ENCODE measurements at regions not wholly inside any gene's neighbourhood (a gene's known extent, or its start where the extent isn't known, plus 50 kb on each side); places are given as distances from the start of the nearest gene placed in this dataset.
A peak's percentile ranks its signal among the peaks of the same experiment; 100 is the strongest.

- Histone ChIP-seq H3K4me1 (ENCODE audit: control insufficient read depth, insufficient read depth, low read length, poor library complexity, severe bottlenecking) (peaks cover 2% of the 10 kb centered on the region), H3K27ac (ENCODE audit: low read depth, low read length, severe bottlenecking) (no peak overlapping the region), H3K4me3 (ENCODE audit: extremely low read depth, insufficient read depth, low read length, poor library complexity, severe bottlenecking) (no peak overlapping the region), H3K9me3 (ENCODE audit: control insufficient read depth, low read length) (no peaks in the 10 kb centered on the region), H3K36me3 (ENCODE audit: control insufficient read depth, insufficient read depth, low read length) (no peaks in the 10 kb centered on the region)
- 100% methylated on average over 2 of the region's 5 CpGs for WGBS, 2 experiments (ENCODE audit: insufficient coverage in 2 of 2)
Measured at GRCh38 chr2:207290833-207291624, 125.3 kb upstream of the KLF7 start.

GRCh38 chr2:207291625-207292252, 126.0 kb upstream of the KLF7 start:
- H3K27ac ChIP-seq (ENCODE audit: low read depth, low read length, severe bottlenecking) = no peak overlapping the region
- WGBS, 2 experiments (ENCODE audit: insufficient coverage in 2 of 2) = 60 to 89% methylated on average over 1 to 2 of the region's 5 CpGs
- H3K4me3 ChIP-seq (ENCODE audit: extremely low read depth, insufficient read depth, low read length, poor library complexity, severe bottlenecking) = no peak overlapping the region
- no peaks in the 10 kb centered on the region for H3K9me3 ChIP-seq (ENCODE audit: control insufficient read depth, low read length)
- no peaks in the 10 kb centered on the region for H3K36me3 ChIP-seq (ENCODE audit: control insufficient read depth, insufficient read depth, low read length)
- H3K4me1 ChIP-seq (ENCODE audit: control insufficient read depth, insufficient read depth, low read length, poor library complexity, severe bottlenecking) = peaks cover 9% of the 10 kb centered on the region

GRCh38 chr2:207296265-207296948, 130.7 kb upstream of the KLF7 start:
- WGBS, 2 experiments (ENCODE audit: insufficient coverage in 2 of 2) = 58 to 85% methylated on average over 2 of the region's 3 CpGs
- Histone ChIP-seq H3K4me1 (ENCODE audit: control insufficient read depth, insufficient read depth, low read length, poor library complexity, severe bottlenecking) (peaks cover 12% of the 10 kb centered on the region), H3K27ac (ENCODE audit: low read depth, low read length, severe bottlenecking) (peak overlapping the region; percentile 54), H3K4me3 (ENCODE audit: extremely low read depth, insufficient read depth, low read length, poor library complexity, severe bottlenecking) (no peak overlapping the region), H3K36me3 (ENCODE audit: control insufficient read depth, insufficient read depth, low read length) (no peaks in the 10 kb centered on the region), H3K9me3 (ENCODE audit: control insufficient read depth, low read length) (no peaks in the 10 kb centered on the region)

GRCh38 chr2:207300817-207301216, 135.1 kb upstream of the KLF7 start:
- no peaks in the 10 kb centered on the region for H3K9me3 ChIP-seq (ENCODE audit: control insufficient read depth, low read length)
- no peak overlapping the region for H3K4me3 ChIP-seq (ENCODE audit: extremely low read depth, insufficient read depth, low read length, poor library complexity, severe bottlenecking)
- no peaks in the 10 kb centered on the region for H3K36me3 ChIP-seq (ENCODE audit: control insufficient read depth, insufficient read depth, low read length)
- peaks cover 12% of the 10 kb centered on the region for H3K4me1 ChIP-seq (ENCODE audit: control insufficient read depth, insufficient read depth, low read length, poor library complexity, severe bottlenecking)
- no CpG with 5 or more reads among the region's 1 CpG for WGBS, 2 experiments (ENCODE audit: insufficient coverage in 2 of 2)
- no peak overlapping the region for H3K27ac ChIP-seq (ENCODE audit: low read depth, low read length, severe bottlenecking)

GRCh38 chr2:207304761-207305160, 139.0 kb upstream of the KLF7 start:
- Histone ChIP-seq H3K27ac (ENCODE audit: low read depth, low read length, severe bottlenecking) (no peak overlapping the region), H3K4me3 (ENCODE audit: extremely low read depth, insufficient read depth, low read length, poor library complexity, severe bottlenecking) (no peak overlapping the region), H3K36me3 (ENCODE audit: control insufficient read depth, insufficient read depth, low read length) (no peaks in the 10 kb centered on the region), H3K4me1 (ENCODE audit: control insufficient read depth, insufficient read depth, low read length, poor library complexity, severe bottlenecking) (no peaks in the 10 kb centered on the region), H3K9me3 (ENCODE audit: control insufficient read depth, low read length) (no peaks in the 10 kb centered on the region)
- 86 to 93% methylated on average over 1 to 2 of the region's 5 CpGs for WGBS, 2 experiments (ENCODE audit: insufficient coverage in 2 of 2)

- H3K27ac ChIP-seq (ENCODE audit: low read depth, low read length, severe bottlenecking) = no peak overlapping the region
Measured at GRCh38 chr2:207308519-207309224, 142.9 kb upstream of the KLF7 start.

GRCh38 chr2:207311316-207312005, 145.7 kb upstream of the KLF7 start:
- Histone ChIP-seq H3K27ac (ENCODE audit: low read depth, low read length, severe bottlenecking) (peak overlapping the region; percentile 66), H3K4me1 (ENCODE audit: control insufficient read depth, insufficient read depth, low read length, poor library complexity, severe bottlenecking) (peaks cover 16% of the 10 kb centered on the region), H3K9me3 (ENCODE audit: control insufficient read depth, low read length) (no peaks in the 10 kb centered on the region), H3K36me3 (ENCODE audit: control insufficient read depth, insufficient read depth, low read length) (no peaks in the 10 kb centered on the region), H3K4me3 (ENCODE audit: extremely low read depth, insufficient read depth, low read length, poor library complexity, severe bottlenecking) (no peak overlapping the region)
- 72 to 100% methylated on average over 1 to 3 of the region's 4 CpGs for WGBS, 2 experiments (ENCODE audit: insufficient coverage in 2 of 2)

More at GRCh38 chr2:207308519-207309224, 142.9 kb upstream of the KLF7 start:
- H3K4me1 ChIP-seq (ENCODE audit: control insufficient read depth, insufficient read depth, low read length, poor library complexity, severe bottlenecking) = peaks cover 16% of the 10 kb centered on the region
- H3K9me3 ChIP-seq (ENCODE audit: control insufficient read depth, low read length) = no peaks in the 10 kb centered on the region
- no peak overlapping the region for H3K4me3 ChIP-seq (ENCODE audit: extremely low read depth, insufficient read depth, low read length, poor library complexity, severe bottlenecking)
- no peaks in the 10 kb centered on the region for H3K36me3 ChIP-seq (ENCODE audit: control insufficient read depth, insufficient read depth, low read length)
- WGBS, 2 experiments (ENCODE audit: insufficient coverage in 2 of 2) = 67% methylated on average over 1 of the region's 3 CpGs; no CpG with 5 or more reads in 1 of the 2 experiments

- Histone ChIP-seq H3K36me3 (ENCODE audit: control insufficient read depth, insufficient read depth, low read length) (no peaks in the 10 kb centered on the region), H3K4me3 (ENCODE audit: extremely low read depth, insufficient read depth, low read length, poor library complexity, severe bottlenecking) (no peak overlapping the region), H3K4me1 (ENCODE audit: control insufficient read depth, insufficient read depth, low read length, poor library complexity, severe bottlenecking) (peaks cover 16% of the 10 kb centered on the region), H3K9me3 (ENCODE audit: control insufficient read depth, low read length) (no peaks in the 10 kb centered on the region), H3K27ac (ENCODE audit: low read depth, low read length, severe bottlenecking) (peak overlapping the region; percentile 66)
Measured at GRCh38 chr2:207312006-207312356, 146.2 kb upstream of the KLF7 start.

GRCh38 chr2:207313947-207314346, 148.2 kb upstream of the KLF7 start:
- WGBS, 2 experiments (ENCODE audit: insufficient coverage in 2 of 2) = no CpG with 5 or more reads among the region's 2 CpGs
- Histone ChIP-seq H3K4me3 (ENCODE audit: extremely low read depth, insufficient read depth, low read length, poor library complexity, severe bottlenecking) (no peak overlapping the region), H3K4me1 (ENCODE audit: control insufficient read depth, insufficient read depth, low read length, poor library complexity, severe bottlenecking) (peaks cover 16% of the 10 kb centered on the region), H3K36me3 (ENCODE audit: control insufficient read depth, insufficient read depth, low read length) (no peaks in the 10 kb centered on the region), H3K27ac (ENCODE audit: low read depth, low read length, severe bottlenecking) (no peak overlapping the region), H3K9me3 (ENCODE audit: control insufficient read depth, low read length) (no peaks in the 10 kb centered on the region)

- Histone ChIP-seq H3K4me1 (ENCODE audit: control insufficient read depth, insufficient read depth, low read length, poor library complexity, severe bottlenecking) (peaks cover 19% of the 10 kb centered on the region), H3K9me3 (ENCODE audit: control insufficient read depth, low read length) (no peaks in the 10 kb centered on the region), H3K27ac (ENCODE audit: low read depth, low read length, severe bottlenecking) (no peak overlapping the region), H3K4me3 (ENCODE audit: extremely low read depth, insufficient read depth, low read length, poor library complexity, severe bottlenecking) (no peak overlapping the region), H3K36me3 (ENCODE audit: control insufficient read depth, insufficient read depth, low read length) (no peaks in the 10 kb centered on the region)
- 100% methylated on average over 1 of the region's 2 CpGs; no CpG with 5 or more reads in 1 of the 2 experiments for WGBS, 2 experiments (ENCODE audit: insufficient coverage in 2 of 2)
Measured at GRCh38 chr2:207315131-207315530, 149.4 kb upstream of the KLF7 start.
